GM19452 (cell line): ENCODE measurements at regions not wholly inside any gene's neighbourhood (a gene's known extent, or its start where the extent isn't known, plus 50 kb on each side); places are given as distances from the start of the nearest gene placed in this dataset.

Experiments used
- ATAC-seq: cut with Tn5 transposase; IDR thresholded peaks from one replicate; pipeline ENCODE4 v1.9.1; 2021; ENCODE audit not compliant: unreplicated experiment

DNA sequence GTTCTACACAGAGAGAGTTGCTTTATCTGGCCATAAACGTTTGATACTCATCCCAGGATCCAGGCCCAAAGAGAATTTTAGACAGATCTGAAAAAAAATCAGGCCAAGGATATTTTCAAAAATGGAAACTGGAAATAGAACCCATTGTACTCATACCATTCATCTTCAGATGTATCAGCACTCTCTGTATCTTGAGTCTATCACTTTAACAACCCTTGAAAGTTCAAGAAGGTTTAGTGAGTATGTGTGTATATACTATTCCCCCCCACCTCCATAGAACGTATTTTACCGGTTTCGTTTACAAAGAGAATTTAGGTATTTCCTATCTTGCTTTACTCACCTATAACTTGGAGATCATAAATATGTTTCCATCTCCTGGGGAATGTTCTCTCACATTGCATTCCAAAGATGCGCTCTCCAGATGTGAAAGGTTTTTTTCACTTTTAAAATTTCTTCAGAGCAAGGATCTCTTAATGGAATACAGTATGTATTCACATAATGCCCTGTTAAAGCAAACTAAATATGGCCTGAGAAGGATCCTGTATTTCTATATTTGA is 105.5 kb upstream of the TUT7 start:
- no peak for ATAC-seq

DNA sequence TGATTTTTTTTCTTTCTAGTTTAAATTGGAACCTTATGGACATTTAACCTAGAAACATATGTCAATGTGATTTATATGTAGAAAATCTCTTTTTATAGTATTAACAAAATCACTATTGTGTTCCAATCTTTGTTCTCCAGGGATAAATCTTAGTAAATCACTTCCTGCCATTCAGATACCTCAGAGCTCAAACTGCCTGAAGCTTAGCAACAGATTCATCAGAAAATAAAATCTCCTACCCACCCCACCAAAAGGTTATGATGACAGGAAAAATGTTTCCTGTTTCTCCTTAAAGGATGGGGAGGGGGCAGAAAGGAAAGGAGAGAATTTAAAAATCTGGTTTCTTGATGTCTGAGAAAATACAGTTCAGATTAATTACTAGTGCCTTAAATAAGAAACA is 105.0 kb upstream of the TUT7 start:
- no peak for ATAC-seq

DNA sequence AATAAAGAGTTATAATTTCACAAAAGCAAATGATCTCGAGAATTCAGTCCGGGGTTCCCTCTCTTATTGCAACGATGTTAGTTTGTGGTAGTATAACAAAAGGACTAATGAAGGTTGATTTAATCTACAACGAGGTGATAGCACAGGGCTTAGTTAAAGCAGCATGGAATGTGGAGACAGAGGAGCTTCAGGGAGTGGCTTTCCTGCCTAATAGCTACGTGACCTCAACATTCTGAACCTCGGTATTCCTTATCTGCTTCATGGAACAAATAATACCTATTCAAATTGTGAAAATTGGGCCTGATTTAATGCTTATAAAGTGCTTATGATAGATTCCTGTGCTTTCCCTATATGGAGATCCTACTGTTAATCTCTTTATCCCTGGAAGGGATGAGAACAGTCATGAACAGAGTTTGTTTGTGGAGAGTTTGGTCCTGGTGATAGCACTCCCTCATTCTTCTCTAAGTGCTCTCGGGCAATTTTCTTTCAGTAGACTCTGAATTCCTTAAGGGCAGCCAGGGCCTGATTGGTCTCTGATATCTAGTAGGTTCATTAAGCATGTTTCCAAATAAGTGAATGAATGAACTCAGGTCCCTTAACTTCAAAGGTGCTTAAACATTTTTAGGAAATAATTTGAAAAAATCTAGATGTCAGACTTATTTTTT is 104.1 kb upstream of the TUT7 start:
- ATAC-seq = no peak

DNA sequence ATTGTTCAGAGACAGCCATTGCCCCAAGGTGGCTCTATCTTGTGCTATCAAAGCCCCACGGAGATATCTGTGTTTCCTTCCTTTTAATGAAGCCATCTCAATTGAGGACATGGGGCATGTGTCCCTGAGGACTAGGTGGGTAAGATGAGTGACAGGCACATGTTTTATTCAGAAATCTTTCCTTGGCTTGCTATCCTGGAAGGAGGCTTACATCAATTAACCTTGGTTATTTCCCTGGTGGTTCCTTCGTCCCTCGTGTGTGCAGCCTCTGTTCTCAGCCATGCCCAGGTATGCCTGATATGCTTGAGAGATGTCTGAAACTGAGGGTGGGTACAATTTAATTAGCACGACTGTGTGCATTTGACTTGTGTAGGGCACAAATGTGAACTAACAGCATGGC is 102.2 kb upstream of the TUT7 start:
- no peak for ATAC-seq

DNA sequence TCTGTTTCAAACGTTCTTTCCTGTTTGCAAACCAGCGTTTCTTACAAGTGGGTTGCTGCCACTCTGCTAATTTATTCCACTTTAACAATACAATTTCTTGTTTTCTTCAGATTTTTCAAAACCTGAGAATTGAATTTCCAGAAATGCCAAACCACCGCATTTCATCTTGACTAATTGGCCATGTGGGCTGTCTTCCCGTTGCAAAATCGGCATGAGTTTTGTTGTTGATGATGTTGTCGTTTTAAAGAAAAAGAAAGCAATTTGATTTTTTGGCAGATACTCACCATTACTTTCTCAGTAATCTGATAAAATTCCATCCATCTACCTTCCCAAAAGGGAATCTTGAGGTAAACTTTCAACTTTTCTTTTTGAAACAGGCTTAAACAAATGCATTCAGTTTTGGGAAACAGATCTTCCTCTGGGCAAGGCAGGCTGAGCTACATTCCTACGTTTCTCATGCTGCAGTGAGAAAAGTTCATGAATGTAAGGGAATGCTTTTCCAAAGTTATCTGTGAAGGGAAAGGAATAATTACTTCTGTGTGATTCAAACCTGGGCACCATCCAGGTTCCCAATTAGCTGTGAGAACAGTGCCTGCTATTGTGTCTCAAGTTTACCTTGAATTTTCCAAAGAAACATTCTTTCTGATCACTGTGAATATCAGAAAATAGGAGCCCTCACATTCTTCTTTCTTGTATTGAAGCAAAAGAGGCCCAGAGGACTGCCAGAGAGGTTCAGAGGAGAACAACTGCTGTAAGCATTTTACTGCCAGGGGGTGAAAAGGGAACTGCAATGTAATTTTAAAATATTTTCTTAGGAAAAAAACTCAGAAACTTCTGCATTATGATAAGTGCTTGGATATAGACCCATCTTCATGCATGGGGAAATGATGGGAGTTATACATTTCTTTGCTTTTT is 100.7 kb upstream of the TUT7 start:
- no peak for ATAC-seq

DNA sequence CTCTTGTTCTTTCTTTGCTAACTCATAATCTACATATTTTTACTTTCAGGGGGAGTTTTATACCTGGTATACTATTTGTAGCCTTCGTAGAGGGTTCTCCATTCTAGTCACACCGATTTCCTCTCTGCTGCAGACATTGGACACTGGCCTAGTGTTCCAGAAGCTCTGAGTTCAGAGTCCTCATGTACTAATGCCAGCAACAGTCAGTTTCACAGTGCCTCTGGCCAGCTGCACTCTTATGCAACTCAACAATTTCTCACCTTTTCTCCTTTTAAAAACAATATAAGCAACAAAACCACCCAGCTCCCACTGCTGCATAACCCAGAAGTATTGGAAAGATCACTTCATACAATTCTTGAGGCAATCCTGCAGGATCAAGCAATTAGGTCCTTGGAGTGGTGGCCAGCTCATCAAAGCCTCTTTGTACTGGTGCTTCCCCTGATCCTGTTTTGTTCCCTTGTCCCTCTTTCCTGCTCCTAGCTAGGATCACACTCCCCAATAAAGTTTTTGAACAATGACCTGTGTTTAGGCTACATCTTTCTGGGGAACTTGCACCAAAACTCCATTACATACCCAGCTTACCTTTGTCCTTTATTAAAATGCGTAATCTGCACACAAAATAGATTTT is 98.1 kb upstream of the TUT7 start:
- no peak for ATAC-seq

DNA sequence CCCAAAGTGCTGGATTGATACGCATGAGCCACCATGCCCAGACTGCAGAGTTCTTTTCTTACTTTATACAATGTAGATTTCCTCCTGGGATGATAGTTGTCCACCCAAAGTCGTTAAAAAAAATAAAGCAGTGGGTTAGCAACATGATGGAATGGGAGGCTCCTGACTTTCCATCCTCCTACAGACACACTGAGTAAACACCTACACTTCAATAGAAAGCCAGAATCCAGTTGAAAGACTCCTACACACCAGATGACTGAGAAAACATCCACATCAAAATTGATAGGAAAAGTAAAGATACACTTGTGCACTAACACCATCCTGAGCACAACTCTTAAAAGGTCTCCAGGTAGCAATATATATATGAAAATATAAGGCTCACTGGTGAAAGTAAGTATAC is 95.0 kb upstream of the TUT7 start:
- ATAC-seq = no peak

DNA sequence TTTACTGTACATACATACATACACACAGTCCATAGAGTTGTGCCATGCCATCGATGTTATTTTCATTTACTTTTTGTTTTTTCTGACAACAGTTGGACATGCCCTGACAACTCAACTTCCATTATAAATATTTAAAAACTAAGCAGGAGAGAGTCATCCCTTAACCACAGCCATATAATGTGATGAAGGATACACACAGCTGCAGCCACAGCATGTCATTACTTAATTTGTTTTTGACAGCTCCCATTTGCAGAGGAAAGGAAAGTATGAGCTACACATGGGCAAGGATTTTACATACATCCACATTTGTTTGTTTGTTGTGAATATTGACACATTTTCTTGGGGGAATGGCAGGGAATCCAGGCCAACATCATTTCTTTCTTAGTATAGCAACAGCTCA is 91.5 kb upstream of the TUT7 start:
- no peak for ATAC-seq

DNA sequence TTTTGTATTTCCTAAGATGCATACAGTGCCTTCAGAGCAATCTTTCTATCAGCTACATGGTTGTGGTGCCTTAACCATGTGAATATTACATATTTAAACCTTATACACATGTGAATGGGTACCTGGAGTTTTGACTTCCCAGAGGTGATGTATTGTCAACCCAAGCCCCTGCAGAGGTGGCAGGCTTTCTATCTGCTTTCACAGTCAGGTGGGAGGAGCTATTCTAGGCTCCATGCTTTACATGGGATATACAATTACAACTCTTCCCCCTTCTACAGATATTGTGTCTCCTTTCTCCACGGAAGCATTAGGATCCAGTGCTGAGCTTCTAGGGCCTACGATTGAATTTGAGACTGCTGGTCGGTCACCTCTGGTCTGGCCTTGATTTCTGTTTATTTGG is 89.8 kb upstream of the TUT7 start:
- ATAC-seq = no peak

DNA sequence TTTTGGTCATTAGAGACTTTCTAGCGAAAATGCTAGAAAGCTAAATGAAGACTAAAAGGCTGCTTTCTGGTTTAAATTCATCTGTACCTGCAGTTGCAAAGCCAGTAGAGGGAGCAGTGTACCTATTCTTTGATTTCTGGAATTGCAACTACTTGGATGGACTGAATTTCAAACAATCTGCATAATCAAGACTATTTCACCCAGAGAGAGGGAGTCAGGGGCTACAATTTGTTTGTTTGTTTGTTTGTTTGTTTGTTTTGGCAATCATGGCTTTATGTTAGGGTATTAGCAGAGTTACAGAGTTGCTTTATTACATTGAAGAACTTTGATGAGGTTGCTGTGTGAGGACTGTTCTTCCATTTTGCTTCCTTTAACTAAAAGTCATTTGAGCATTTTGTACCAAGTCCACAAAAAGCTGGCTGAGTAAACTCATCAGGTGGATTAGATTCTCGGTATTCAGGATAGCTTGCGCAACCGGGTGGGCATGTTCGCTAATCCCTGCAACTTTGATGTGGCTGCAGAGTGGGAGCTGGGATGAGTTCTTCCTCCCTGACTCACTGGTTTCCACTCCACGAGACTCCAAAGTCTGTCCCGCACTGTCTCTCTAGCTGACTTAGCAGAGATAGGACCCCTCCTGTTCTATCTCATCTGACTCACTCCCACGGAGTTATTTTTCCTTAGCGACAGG is 80.0 kb upstream of the TUT7 start:
- ATAC-seq = no peak

DNA sequence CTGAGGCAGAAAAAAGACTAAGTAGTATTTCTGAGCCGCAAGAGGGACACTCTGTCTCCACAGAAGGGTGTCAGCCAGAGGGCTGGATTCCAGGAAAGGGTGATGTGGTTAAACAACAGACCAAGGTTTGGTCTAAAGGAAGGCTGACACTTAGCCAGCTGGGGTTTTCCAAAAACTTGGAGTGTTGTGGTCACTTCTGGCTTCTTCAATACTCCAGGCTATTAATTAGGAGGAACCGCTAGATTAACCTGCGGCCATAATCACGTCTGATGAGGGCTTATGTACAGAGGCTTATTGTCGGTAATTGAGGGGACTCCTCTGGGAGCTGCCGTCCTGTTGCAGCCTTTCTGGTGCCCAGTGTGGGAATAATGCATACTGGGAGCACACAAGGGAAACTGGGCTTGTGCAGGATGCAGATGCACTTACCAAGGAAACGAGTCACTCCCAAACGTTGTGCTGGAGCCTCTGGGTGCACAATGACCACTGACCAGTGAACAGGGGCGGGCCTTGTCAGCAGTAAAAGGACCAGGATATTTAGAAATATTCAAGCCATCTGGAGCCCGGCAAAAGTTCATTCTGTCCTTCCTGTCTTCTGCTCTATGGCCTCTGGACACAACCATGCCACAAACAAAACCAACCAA is 70.2 kb upstream of the TUT7 start:
- ATAC-seq = no peak

DNA sequence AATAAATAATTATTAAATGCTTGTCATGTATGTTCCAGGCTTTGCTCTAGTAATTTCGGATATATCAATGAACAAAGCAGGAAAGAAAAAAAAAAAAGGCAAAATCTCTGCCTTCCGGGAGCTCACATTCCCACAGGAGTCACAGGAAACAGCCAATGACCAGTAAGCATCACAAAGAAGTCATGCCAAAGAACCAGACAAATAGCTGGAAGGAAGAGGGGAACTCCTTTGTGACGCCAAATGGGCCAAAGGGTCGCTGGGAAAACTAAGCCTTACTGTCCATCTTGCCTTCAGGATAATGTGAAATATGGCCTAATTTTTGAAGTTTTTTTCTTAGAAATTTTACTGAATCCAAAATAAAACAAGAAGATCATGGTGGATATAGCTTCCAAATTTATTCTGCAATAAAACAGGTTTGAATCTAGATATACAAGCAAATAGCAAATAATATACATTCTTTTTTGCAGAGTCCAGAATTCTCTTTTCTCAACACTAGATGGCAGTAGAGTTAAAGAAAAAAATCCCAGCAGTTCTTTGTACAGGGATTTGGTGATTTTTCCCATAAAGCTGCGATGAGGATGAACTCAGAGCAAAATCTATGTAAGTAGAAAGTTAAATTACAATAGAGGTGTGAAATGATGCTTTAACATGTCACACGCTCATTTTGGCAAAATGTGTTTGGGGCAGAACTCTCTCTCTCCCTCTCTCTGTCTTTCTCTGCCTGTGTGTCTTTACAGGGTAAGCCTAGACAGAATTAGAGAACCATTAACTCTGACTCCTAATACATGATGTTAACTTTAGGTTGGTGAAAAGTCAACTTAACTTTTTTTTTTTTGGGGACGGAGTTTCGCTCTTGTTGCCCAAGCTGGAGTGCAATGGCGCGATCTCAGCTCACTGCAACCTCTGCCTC is 60.0 kb upstream of the TUT7 start:
- no peak for ATAC-seq

DNA sequence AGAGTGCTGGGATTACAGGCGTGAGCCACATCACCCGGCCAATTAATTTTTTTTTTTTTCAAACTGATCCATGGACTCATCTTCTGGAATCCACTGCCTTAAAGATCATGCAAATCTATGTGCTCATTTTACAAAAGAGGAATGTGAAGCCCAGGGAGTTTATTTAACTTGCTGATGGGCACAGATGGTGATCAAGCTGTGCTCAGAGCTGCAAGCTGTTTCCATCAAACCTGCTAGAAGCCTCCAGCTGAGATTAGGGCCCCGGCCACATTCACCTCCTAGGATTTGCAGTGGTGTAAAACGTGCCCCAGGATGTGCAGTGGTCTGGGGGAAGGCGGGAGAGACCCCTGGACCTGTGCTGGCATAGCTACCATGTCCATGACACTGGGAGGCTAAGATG is 56.1 kb upstream of the TUT7 start:
- ATAC-seq = no peak

DNA sequence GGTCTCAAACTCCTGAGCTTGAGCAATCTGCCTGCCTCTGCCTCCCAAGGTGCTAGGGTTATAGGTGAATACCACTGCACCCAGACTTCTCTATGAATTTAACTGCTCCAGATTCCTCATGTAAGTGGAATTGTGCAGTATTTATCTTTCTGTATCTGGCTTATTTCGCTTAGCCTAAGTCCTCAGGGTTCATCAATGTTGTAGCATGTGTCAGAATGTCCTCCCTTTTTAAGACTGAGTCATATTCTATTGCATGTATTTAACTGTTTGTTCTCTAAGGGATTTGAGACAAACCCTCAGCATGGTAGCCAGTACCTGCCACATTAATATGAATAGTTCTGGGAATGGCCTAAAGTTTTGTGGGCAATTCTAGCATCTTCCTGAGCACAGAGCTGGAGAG is 53.9 kb upstream of the TUT7 start:
- ATAC-seq = no peak

DNA sequence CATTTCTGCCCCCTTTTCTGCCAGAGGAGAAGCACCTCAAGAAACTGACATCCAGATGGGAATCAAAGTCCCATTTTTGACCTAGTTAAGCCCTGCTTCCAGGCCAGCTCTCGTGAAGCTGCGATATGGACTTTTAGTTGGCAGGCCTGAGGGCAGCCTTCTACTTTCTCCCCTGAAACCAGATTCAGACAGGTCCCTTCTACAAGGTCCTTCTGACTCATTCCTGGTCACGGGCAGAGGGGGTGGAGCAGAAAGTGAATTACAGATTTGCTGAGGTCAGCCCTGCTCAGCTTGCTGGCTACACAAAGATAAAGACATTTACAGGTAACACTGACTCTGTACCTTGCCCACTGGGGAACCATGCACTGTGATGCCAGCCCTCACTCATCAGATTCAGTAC is 52.8 kb upstream of the TUT7 start:
- no peak for ATAC-seq

DNA sequence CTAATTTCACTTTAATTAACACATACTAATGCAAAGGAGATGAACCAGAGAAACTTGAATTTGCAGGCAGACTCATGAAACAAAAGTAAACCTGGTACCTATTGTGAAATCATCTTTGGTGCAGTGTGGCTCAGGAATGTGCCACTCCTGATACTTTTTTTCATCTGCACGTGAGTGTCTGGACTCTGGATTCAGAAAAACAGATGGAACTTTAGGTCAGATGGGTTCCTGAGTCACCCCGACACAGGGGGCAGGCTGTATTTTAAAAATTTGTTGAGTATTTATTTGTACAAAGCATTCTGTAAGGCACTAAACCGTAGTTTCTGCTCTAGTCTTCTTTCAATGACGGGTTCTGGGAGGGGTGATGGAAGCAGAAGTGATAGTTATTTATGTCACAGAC is 52.2 kb upstream of the TUT7 start:
- ATAC-seq = no peak

DNA sequence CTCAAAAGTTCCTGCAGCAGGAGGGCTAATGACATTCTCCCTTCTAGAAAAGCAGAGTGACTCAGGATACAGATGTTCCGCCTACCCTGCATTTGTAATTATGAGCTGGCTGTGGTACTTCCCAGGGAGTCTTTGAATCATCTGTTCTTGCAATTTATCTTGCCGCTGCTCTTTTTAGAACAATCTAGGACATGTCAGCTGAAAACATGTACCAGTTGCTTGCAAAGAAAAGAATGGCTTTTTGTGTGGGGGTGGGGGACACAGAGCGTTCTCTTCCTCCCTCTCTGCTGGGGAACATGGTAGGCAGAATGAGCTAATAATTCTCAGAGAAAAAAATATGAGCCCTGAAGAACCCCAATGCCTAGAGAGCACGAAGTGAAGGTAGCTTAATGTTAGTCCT is 51.7 kb upstream of the TUT7 start:
- no peak for ATAC-seq

DNA sequence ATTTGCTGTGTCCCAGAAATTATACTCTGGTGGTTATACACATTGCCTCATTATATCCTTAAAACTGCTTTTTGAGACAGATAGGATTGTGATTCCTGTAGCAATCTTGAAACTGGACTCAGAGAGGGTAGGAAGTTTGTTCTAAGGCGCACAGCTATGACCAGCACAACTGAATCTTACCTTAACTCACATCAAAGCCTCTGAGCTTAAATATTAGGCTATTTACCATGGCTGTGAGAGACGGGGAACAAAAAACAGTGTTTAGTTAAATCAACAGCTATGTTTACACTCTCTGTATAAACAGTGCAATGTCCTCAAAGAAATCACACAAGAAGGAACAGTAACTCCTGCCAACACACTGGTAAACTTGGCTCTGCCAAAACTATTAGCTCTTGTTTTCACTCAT is 50.9 kb upstream of the TUT7 start:
- ATAC-seq = no peak
